Iris pigment epithelial cell (primary cell): ENCODE measurements at regions not wholly inside any gene's neighbourhood (a gene's known extent, or its start where the extent isn't known, plus 50 kb on each side); places are given as distances from the start of the nearest gene placed in this dataset.
A peak's percentile ranks its signal among the peaks of the same experiment; 100 is the strongest.
"Not testable (repeated sequence)": the region's sequence is repeated elsewhere in the genome, so short reads cannot be mapped to it uniquely, and the experiment has no call there.

Experiments
- DNase-seq: peaks from one replicate; pipeline ENCODE4 v3.0.0-alpha.2; 2011; ENCODE audit warnings: low read depth

GRCh38 chr4:155591738-155592143, 74.9 kb upstream of the GUCY1A1 start:
- no peak for DNase-seq

GRCh38 chr4:155590796-155591585, 75.7 kb upstream of the GUCY1A1 start:
- no peak for DNase-seq

- DNase-seq, result no peak
Measured at GRCh38 chr4:155588437-155588836, 78.2 kb upstream of the GUCY1A1 start.

GRCh38 chr4:155587766-155588165, 78.9 kb upstream of the GUCY1A1 start:
- DNase-seq, result no peak

GRCh38 chr4:155582971-155583437, 83.6 kb upstream of the GUCY1A1 start:
- peak; percentile 93 for DNase-seq

GRCh38 chr4:155582041-155582440, 84.6 kb upstream of the GUCY1A1 start:
- no peak for DNase-seq

GRCh38 chr4:155578726-155579370, 87.8 kb upstream of the GUCY1A1 start:
- DNase-seq, result peak; percentile 18

GRCh38 chr4:155578219-155578618, 88.4 kb upstream of the GUCY1A1 start:
- DNase-seq, result peak; percentile 71

GRCh38 chr4:155574329-155574728, 92.3 kb upstream of the GUCY1A1 start:
- DNase-seq, result not testable (repeated sequence)

- DNase-seq, result no peak
Measured at GRCh38 chr4:155573126-155573525, 93.5 kb upstream of the GUCY1A1 start.

GRCh38 chr4:155572106-155572703, 94.4 kb upstream of the GUCY1A1 start:
- peak; percentile 66 for DNase-seq

GRCh38 chr4:155571184-155571944, 95.3 kb upstream of the GUCY1A1 start:
- DNase-seq, result no peak

GRCh38 chr4:155570661-155571060, 96.0 kb upstream of the GUCY1A1 start:
- no peak for DNase-seq

- DNase-seq, result peak; percentile 48
Measured at GRCh38 chr4:155569960-155570515, 96.6 kb upstream of the GUCY1A1 start.

- no peak for DNase-seq
Measured at GRCh38 chr4:155569471-155569870, 97.2 kb upstream of the GUCY1A1 start.

GRCh38 chr4:155568641-155569220, 97.9 kb upstream of the GUCY1A1 start:
- no peak for DNase-seq

GRCh38 chr4:155566354-155566753, 100.3 kb upstream of the GUCY1A1 start:
- DNase-seq, result peak; percentile 66

GRCh38 chr4:155565776-155566175, 100.9 kb upstream of the GUCY1A1 start:
- no peak for DNase-seq

- DNase-seq, result no peak
Measured at GRCh38 chr4:155565330-155565729, 101.3 kb upstream of the GUCY1A1 start.

GRCh38 chr4:155564880-155565279, 101.8 kb upstream of the GUCY1A1 start:
- no peak for DNase-seq

- DNase-seq, result no peak
Measured at GRCh38 chr4:155564086-155564485, 102.6 kb upstream of the GUCY1A1 start.

- DNase-seq, result peak; percentile 88
Measured at GRCh38 chr4:155559915-155560314, 106.7 kb upstream of the GUCY1A1 start.
